AG04450 (cell line): ENCODE measurements at regions not wholly inside any gene's neighbourhood (a gene's known extent, or its start where the extent isn't known, plus 50 kb on each side); places are given as distances from the start of the nearest gene placed in this dataset.

Source experiments
- CTCF ChIA-PET: fragments of 300-600, 350-600 bp; formaldehyde crosslinking; extraction: SDS; loops from one replicate; lab custom pipeline; 2022; ENCODE audit warnings: antibody characterized with exemption, inconsistent platforms; lab: Charles Lee
- POLR2A ChIA-PET: fragments of 350-600 bp; formaldehyde crosslinking; extraction: SDS; loops from one replicate; lab custom pipeline; 2021; ENCODE audit warnings: antibody characterized with exemption, inconsistent platforms; lab: Yijun Ruan, JAX
- DNase-seq: peaks from one replicate; pipeline ENCODE4 v3.0.0-alpha.2; 2011; ENCODE audit warnings: low read depth, low spot score
- H3K27ac ChIP-seq: one replicate; pipeline ENCODE4 v1.5.1; 2012; ENCODE audit warnings: low read depth, low read length, control low read depth
- H3K27me3 ChIP-seq: one replicate; pipeline ENCODE4 v1.6.0; 2012; ENCODE audit warnings: low read length; ENCODE audit not compliant: control insufficient read depth, insufficient read depth
- H3K4me3 ChIP-seq: 2 replicates; pipeline ENCODE4 v1.5.1; 2011; ENCODE audit warnings: mild to moderate bottlenecking, low read depth, low read length, control low read depth
- H3K9me3 ChIP-seq: 2 replicates; pipeline ENCODE4 v1.5.1; 2012; ENCODE audit warnings: low read length; ENCODE audit not compliant: control insufficient read depth, insufficient read depth
- CTCF ChIP-seq: IDR thresholded peaks from 2 replicates; pipeline ENCODE4 v1.5.1; 2011; ENCODE audit warnings: low read depth, low read length, control low read depth, inconsistent platforms

DNA sequence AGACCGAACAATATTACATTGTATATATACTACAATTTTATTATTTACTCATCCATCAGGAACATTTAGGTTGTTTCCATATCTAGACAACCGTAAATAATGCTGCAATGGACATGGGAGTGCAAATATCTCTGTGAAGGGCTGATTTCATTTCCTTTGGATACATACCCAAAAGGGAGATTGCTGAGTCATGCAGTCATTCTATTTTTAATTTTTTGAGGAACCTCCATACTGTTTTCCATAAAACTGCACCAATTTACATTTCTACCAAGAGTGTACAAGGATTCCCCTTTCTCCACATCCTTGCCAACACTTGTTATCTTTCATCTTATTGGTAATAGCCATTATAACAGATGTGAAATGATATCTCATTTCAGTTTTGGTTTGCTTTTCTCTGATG, 84.7 kb downstream of the SLC41A2 start:
- no peak for TF ChIP-seq CTCF

DNA sequence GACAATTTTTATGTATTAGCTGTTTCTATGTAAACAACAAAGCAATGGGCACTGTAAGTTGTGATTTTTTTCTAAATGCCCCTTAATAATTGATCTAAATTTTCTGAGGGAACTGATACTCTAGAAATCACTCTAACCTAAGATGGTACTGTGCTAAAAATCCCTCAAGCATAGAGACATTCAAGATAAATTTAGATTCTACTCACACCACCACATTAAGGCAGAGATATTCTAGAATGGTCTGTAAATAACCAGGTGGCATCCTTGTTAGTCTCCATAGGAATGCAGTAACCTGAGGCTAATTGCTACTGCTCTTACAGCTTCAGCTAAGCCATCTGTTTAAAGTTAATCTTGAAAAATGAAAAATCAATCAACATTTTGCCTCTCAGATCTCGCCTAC, 87.3 kb downstream of the SLC41A2 start:
- POLR2A ChIA-PET, result no interaction called here
- Histone ChIP-seq H3K9me3 (no peaks in the 10 kb centered on the region), H3K27me3 (no peaks in the 10 kb centered on the region), H3K4me3 (no peak overlapping the region), H3K27ac (no peak overlapping the region)
- CTCF ChIA-PET, result interaction anchor here (1.2 to 2.8 kb wide), 2 partner anchors 489 to 670 kb away, joined by 3 to 24 read pairs; no protein-coding TSS in a partner anchor
- no peak for DNase-seq
- TF ChIP-seq CTCF, result no peak

More for the DNA sequence above, 84.7 kb downstream of the SLC41A2 start:
- Histone ChIP-seq H3K4me3 (no peak overlapping the region), H3K27ac (no peak overlapping the region), H3K9me3 (no peaks in the 10 kb centered on the region), H3K27me3 (no peaks in the 10 kb centered on the region)
- ChIA-PET CTCF (interaction anchor here (5.3 kb wide), 1 partner anchor 492 kb away, joined by 177 read pairs; no protein-coding TSS in a partner anchor), POLR2A (no interaction called here)
- DNase-seq, result no peak

DNA sequence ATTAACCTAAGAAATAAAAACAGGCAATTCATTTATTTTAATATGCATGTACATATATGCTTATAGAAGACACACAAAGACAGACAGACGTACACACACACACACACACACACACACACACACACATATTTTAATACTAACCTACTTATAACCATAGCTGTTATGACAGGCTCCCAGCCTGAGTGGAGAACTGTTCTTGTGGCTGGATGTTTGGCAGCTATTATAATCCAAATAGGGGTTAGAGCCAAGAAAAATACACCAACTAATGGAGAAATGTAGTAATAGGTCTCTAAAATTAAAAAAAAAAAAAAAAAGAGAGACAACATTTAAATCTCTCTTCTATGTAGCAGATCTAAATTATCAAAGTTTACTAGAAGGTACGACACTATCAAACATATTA, 91.8 kb downstream of the SLC41A2 start:
- no peak overlapping the region for H3K27ac ChIP-seq
- no peak overlapping the region for H3K4me3 ChIP-seq
- ChIA-PET CTCF (interaction anchor here (2.1 to 2.5 kb wide), 2 partner anchors 11 to 485 kb away, joined by 9 to 12 read pairs; no protein-coding TSS in a partner anchor), POLR2A (interaction anchor here (0.7 kb wide), 1 partner anchor 319 kb away, joined by 3 read pairs; no protein-coding TSS in a partner anchor)
- H3K27me3 ChIP-seq, result no peaks in the 10 kb centered on the region
- no peak for DNase-seq
- no peaks in the 10 kb centered on the region for H3K9me3 ChIP-seq
- TF ChIP-seq CTCF, result no peak

DNA sequence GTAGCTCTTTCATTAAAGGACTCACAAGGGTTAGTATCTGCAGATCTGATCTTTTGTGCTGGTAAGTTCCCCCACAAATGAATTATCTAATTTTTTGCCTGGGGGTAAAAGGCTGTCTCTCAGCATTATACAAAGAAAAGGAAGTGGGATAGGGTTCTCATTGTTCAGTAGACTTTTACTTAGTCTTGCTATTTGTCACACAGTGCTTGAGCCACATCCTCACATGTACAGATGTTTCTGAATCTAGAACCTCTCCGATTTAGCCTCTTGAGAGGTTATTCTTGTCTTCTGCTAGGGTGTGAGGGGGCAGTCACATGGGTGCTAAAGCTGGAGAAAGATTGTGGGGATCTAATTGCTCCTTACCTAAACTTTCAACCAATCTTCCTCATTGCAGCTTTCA, 93.0 kb downstream of the SLC41A2 start:
- Histone ChIP-seq H3K27ac (no peak overlapping the region), H3K4me3 (no peak overlapping the region), H3K9me3 (no peaks in the 10 kb centered on the region), H3K27me3 (no peaks in the 10 kb centered on the region)
- TF ChIP-seq CTCF, result no peak
- POLR2A ChIA-PET, result no interaction called here
- no peak for DNase-seq
- CTCF ChIA-PET, result interaction anchor here (2.3 to 3.5 kb wide), 2 partner anchors 12 to 483 kb away, joined by 11 to 15 read pairs; no protein-coding TSS in a partner anchor

DNA sequence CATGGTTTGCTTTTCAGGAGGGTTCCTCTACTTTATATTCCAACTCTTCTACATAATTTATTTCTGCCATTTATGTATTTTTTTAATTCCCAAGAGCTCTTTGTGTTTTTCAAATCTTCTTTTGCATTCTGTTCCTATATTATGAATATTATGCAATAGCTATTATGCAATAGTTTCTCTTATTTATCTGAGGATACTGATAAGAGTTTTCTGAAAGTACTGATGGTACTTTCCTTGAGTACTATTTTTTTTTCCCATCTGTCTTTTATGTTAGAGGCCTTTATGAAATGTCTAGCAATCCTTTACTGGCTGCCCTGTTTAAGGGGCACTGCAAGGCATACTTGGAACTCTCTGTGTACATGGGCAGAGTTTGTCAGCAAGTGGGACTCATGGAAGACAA, 93.4 kb downstream of the SLC41A2 start:
- TF ChIP-seq CTCF, result no peak
- DNase-seq, result no peak

More for the DNA sequence above, 93.4 kb downstream of the SLC41A2 start:
- no peak overlapping the region for H3K4me3 ChIP-seq
- CTCF ChIA-PET, result interaction anchor here (2.3 to 3.5 kb wide), 2 partner anchors 12 to 483 kb away, joined by 11 to 15 read pairs; no protein-coding TSS in a partner anchor
- POLR2A ChIA-PET, result interaction anchor here (0.7 kb wide), 1 partner anchor 103 kb away, joined by 4 read pairs; no protein-coding TSS in a partner anchor
- no peak overlapping the region for H3K27ac ChIP-seq
- H3K27me3 ChIP-seq, result no peaks in the 10 kb centered on the region
- no peaks in the 10 kb centered on the region for H3K9me3 ChIP-seq
